ENCODE measurements at regions not wholly inside any gene's neighbourhood (a gene's known extent, or its start where the extent isn't known, plus 50 kb on each side); places are given as distances from the start of the nearest gene placed in this dataset.

GRCh38 chr16:51753467-51754127 is 602.5 kb upstream of the SALL1 start:
- ChIA-PET CTCF (ENCODE audit: low intra/inter-chr PET ratio, low total read pairs) (no interaction called here), POLR2A (no interaction called here)
- FAIRE-seq (no peak), DNase-seq (ENCODE audit: low spot score) (no peak), ATAC-seq (no peak)
- Histone ChIP-seq H3K27ac (ENCODE audit: extremely low read length, insufficient read depth, low read length) (no peak overlapping the region), H3K9ac (ENCODE audit: insufficient read depth, low read depth, low read length) (no peak overlapping the region), H3K27me3 (ENCODE audit: control insufficient read depth in 1 of 2, insufficient read depth in 2 of 2, low read length in 2 of 2) (peaks cover 0 to 10% of the 10 kb centered on the region in 2 experiments; a peak in 2 of 5 replicates), H3K4me1 (ENCODE audit: insufficient read depth, low read length) (no peaks in the 10 kb centered on the region), H2AFZ (ENCODE audit: low read length) (no peak overlapping the region), H3K4me2 (ENCODE audit: low read depth, low read length) (no peak overlapping the region), H4K20me1 (ENCODE audit: insufficient read depth, low read length) (no peaks in the 10 kb centered on the region), H3K79me2 (ENCODE audit: insufficient read depth, low read length) (no peaks in the 10 kb centered on the region), H3K4me3 (replicated peaks in 1 of 3; ENCODE audit: insufficient read depth in 1 of 3, low read depth in 2 of 3, low read length in 3 of 3) (no peak overlapping the region), H3K9me3 (ENCODE audit: low read length) (no peaks in the 10 kb centered on the region), H3K36me3 (replicated peaks in 1 of 2; ENCODE audit: control insufficient read depth in 1 of 2, insufficient read depth in 2 of 2, low read length in 2 of 2) (no peaks in the 10 kb centered on the region)
- 0% methylated on average over 1 of the region's 1 CpG for WGBS (ENCODE audit: low lambda C conversion rate)
- BruUV-seq (replicated peaks): no TSS peak
- TF ChIP-seq, protein P1, sequence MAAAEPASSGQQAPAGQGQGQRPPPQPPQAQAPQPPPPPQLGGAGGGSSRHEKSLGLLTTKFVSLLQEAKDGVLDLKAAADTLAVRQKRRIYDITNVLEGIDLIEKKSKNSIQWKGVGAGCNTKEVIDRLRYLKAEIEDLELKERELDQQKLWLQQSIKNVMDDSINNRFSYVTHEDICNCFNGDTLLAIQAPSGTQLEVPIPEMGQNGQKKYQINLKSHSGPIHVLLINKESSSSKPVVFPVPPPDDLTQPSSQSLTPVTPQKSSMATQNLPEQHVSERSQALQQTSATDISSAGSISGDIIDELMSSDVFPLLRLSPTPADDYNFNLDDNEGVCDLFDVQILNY (CRISPR knock-in tag; conservative IDR thresholded peaks at IDR 0.05): no peak
- TF ChIP-seq THAP8 (CRISPR knock-in tag; IDR thresholded peaks at IDR 0.05; ENCODE audit: borderline replicate concordance): no peak
- TF ChIP-seq ZNF652 (CRISPR knock-in tag; IDR thresholded peaks at IDR 0.05; ENCODE audit: borderline replicate concordance, low read depth): no peak
- no peak for TF ChIP-seq PRDM15 (CRISPR knock-in tag; IDR thresholded peaks at IDR 0.05)
- TF ChIP-seq ATRX (CRISPR knock-in tag; IDR thresholded peaks at IDR 0.05; ENCODE audit: borderline replicate concordance): no peak
- TF ChIP-seq NFATC3 (CRISPR knock-in tag; IDR thresholded peaks at IDR 0.05): no peak
- TF ChIP-seq, protein P2, sequence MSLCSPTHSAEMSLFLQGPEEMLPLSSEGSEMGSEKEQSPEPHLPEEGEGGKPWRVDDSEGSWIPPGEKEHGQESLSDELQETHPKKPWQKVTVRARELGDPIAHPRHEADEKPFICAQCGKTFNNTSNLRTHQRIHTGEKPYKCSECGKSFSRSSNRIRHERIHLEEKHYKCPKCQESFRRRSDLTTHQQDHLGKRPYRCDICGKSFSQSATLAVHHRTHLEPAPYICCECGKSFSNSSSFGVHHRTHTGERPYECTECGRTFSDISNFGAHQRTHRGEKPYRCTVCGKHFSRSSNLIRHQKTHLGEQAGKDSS (CRISPR knock-in tag; IDR thresholded peaks at IDR 0.05; ENCODE audit: borderline replicate concordance, low read depth): no peak
- no peak for TF ChIP-seq ZNF446 (CRISPR knock-in tag; IDR thresholded peaks at IDR 0.05)
- no peak for TF ChIP-seq TBL1XR1 (IDR thresholded peaks at IDR 0.05; ENCODE audit: borderline replicate concordance, low read length, partially characterized antibody)
- in situ Hi-C loops (cut with HindIII; ENCODE audit: extremely low pct_ligation_motif_present, low pct_unique_long_range_greater_than_20kb): loop anchor here (25.0 kb wide), 1 partner anchor 866 kb away; no protein-coding TSS in a partner anchor
- intact Hi-C loops (cut with micrococcal nuclease; ENCODE audit: unreplicated experiment): no loop called here
